H1 (cell line): ENCODE measurements at regions not wholly inside any gene's neighbourhood (a gene's known extent, or its start where the extent isn't known, plus 50 kb on each side); places are given as distances from the start of the nearest gene placed in this dataset.

Experiments
- CTCF ChIA-PET: fragments of 300-600 bp; sonication (Branson Sonifier 250); formaldehyde crosslinking; loops from one replicate; lab custom pipeline; 2021; ENCODE audit not compliant: partially characterized antibody; lab: Charles Lee
- POLR2A ChIA-PET: fragments of 300-600 bp; sonication (Branson Sonifier 250); formaldehyde crosslinking; loops from one replicate; lab custom pipeline; 2021; ENCODE audit warnings: inconsistent platforms; ENCODE audit not compliant: partially characterized antibody; lab: Charles Lee
- DNase-seq, 2 experiments: peaks; one replicate each; pipeline versions ENCODE4 v3.0.0 to v3.0.0-alpha.2; 2010 to 2022; ENCODE audit warnings: low spot score in 2 of 2, low read depth in 1 of 2, mixed read lengths in 1 of 2
- FAIRE-seq: peaks from 2 replicates; lab custom pipeline; 2011; peaks lifted over from hg19 to GRCh38; lab: Jason Lieb, UNC
- H2AFZ ChIP-seq: 2 replicates; pipeline ENCODE4 v1.8.1; 2012; ENCODE audit warnings: low read length, inconsistent platforms
- H2AK5ac ChIP-seq: 2 replicates; pipeline ENCODE4 v1.6.1; 2013; ENCODE audit warnings: low read depth, low read length
- H2BK120ac ChIP-seq: replicated peaks from 2 replicates; pipeline ENCODE3; 2013; ENCODE audit warnings: low read depth, low read length, inconsistent platforms
- H2BK12ac ChIP-seq: 2 replicates; pipeline ENCODE4 v1.6.1; 2013; ENCODE audit warnings: low read depth, low read length
- H2BK15ac ChIP-seq: 2 replicates; pipeline ENCODE4 v1.6.1; 2013; ENCODE audit warnings: low read length
- H2BK20ac ChIP-seq: 2 replicates; pipeline ENCODE4 v1.6.1; 2013; ENCODE audit warnings: low read length
- H2BK5ac ChIP-seq: 2 replicates; pipeline ENCODE4 v1.6.1; 2013; ENCODE audit warnings: low read depth, low read length
- H3K14ac ChIP-seq: 2 replicates; pipeline ENCODE4 v1.6.1; 2013; ENCODE audit warnings: inconsistent platforms; ENCODE audit not compliant: insufficient read length
- H3K18ac ChIP-seq: 2 replicates; pipeline ENCODE4 v1.6.1; 2013; ENCODE audit warnings: low read length; ENCODE audit errors: extremely low read depth
- H3K23ac ChIP-seq: 2 replicates; pipeline ENCODE4 v1.6.1; 2013; ENCODE audit warnings: inconsistent platforms; ENCODE audit not compliant: insufficient read length
- H3K23me2 ChIP-seq: 2 replicates; pipeline ENCODE4 v1.6.1; 2013; ENCODE audit warnings: low read depth, low read length
- H3K27ac ChIP-seq: 2 replicates; pipeline ENCODE4 v1.6.1; 2011; ENCODE audit warnings: low read depth, low read length, inconsistent platforms
- H3K27me3 ChIP-seq, 4 experiments: replicated peaks in 1 of 4; 1 replicate in 1 of 4; 2 replicates in 3 of 4; pipeline versions ENCODE4 v1.6.1 to v1.8.1; 2011 to 2013; ENCODE audit warnings: low read length in 3 of 4, mild to moderate bottlenecking in 3 of 4, inconsistent platforms in 2 of 4, mixed read lengths in 2 of 4, moderate library complexity in 1 of 4; ENCODE audit not compliant: control insufficient read depth in 3 of 4, insufficient read depth in 3 of 4; ENCODE audit errors: extremely low read depth in 1 of 4
- H3K36me3 ChIP-seq, 4 experiments: 2 replicates each; pipeline versions ENCODE4 v1.6.1 to v1.8.1; 2011 to 2013; ENCODE audit warnings: mild to moderate bottlenecking in 4 of 4, low read length in 3 of 4, moderate library complexity in 2 of 4, control low read depth in 1 of 4, inconsistent platforms in 1 of 4; ENCODE audit not compliant: insufficient read depth in 4 of 4, control insufficient read depth in 2 of 4
- H3K4ac ChIP-seq: replicated peaks from 2 replicates; pipeline ENCODE3; 2013; ENCODE audit warnings: low read length, low read depth, mixed read lengths, inconsistent platforms; ENCODE audit not compliant: insufficient read length
- H3K4me1 ChIP-seq, 4 experiments: replicated peaks in 1 of 4; 1 replicate in 1 of 4; 2 replicates in 3 of 4; pipeline versions ENCODE4 v1.6.1 to v1.8.1; 2011 to 2013; ENCODE audit warnings: low read length in 3 of 4, inconsistent platforms in 2 of 4, mixed read lengths in 1 of 4; ENCODE audit not compliant: insufficient read depth in 4 of 4, control insufficient read depth in 3 of 4
- H3K4me2 ChIP-seq, 2 experiments: 2 replicates each; pipeline versions ENCODE4 v1.6.1 to v1.8.1; 2011 to 2013; ENCODE audit warnings: low read depth in 2 of 2, low read length in 2 of 2, control low read depth in 1 of 2, inconsistent platforms in 1 of 2, mild to moderate bottlenecking in 1 of 2; ENCODE audit not compliant: insufficient read depth in 1 of 2
- H3K4me3 ChIP-seq, 4 experiments: fragments of 200-600, 300-600 bp in 1 of 4; sonication (generic), shearing (Covaris generic), sonication (Bioruptor Twin) in 1 of 4; 2 replicates each; pipeline versions ENCODE4 v1.5.1 to v1.8.1; 2011 to 2016; ENCODE audit warnings: low read length in 4 of 4, low read depth in 3 of 4, control low read depth in 2 of 4, inconsistent platforms in 2 of 4, mild to moderate bottlenecking in 2 of 4, mixed read lengths in 1 of 4, moderate library complexity in 1 of 4; ENCODE audit not compliant: insufficient read depth in 2 of 4; ENCODE audit errors: extremely low read depth in 1 of 4
- H3K56ac ChIP-seq: replicated peaks from 2 replicates; pipeline ENCODE3; 2013; ENCODE audit warnings: low read depth, mild to moderate bottlenecking, mixed read lengths, low read length, inconsistent platforms; ENCODE audit not compliant: insufficient read length
- H3K79me1 ChIP-seq: 2 replicates; pipeline ENCODE4 v1.6.1; 2013; ENCODE audit warnings: low read depth, low read length, control low read depth
- H3K79me2 ChIP-seq, 2 experiments: 2 replicates each; pipeline versions ENCODE4 v1.6.1 to v1.8.1; 2012 to 2013; ENCODE audit warnings: low read length in 2 of 2, mild to moderate bottlenecking in 2 of 2, inconsistent platforms in 1 of 2; ENCODE audit not compliant: insufficient read depth in 2 of 2, control insufficient read depth in 1 of 2
- H3K9ac ChIP-seq, 4 experiments: replicated peaks in 1 of 4; 1 replicate in 1 of 4; 2 replicates in 3 of 4; pipeline versions ENCODE4 v1.6.1 to v1.8.1; 2011 to 2013; ENCODE audit warnings: low read depth in 3 of 4, low read length in 3 of 4, control low read depth in 2 of 4, mild to moderate bottlenecking in 2 of 4, moderate library complexity in 2 of 4, inconsistent platforms in 1 of 4; ENCODE audit errors: extremely low read depth in 1 of 4
- H3K9me3 ChIP-seq, 2 experiments: 2 replicates each; pipeline versions ENCODE4 v1.6.1 to v1.8.1; 2012 to 2013; ENCODE audit warnings: mild to moderate bottlenecking in 2 of 2, moderate library complexity in 2 of 2, control low read depth in 1 of 2, inconsistent platforms in 1 of 2, low read depth in 1 of 2, low read length in 1 of 2, mixed read lengths in 1 of 2; ENCODE audit not compliant: insufficient read depth in 2 of 2
- H4K20me1 ChIP-seq, 2 experiments: replicated peaks in 1 of 2; 2 replicates each; pipeline versions ENCODE3 to v1.8.1; 2011 to 2013; ENCODE audit warnings: inconsistent platforms in 2 of 2, low read length in 2 of 2, mild to moderate bottlenecking in 1 of 2; ENCODE audit not compliant: insufficient read depth in 2 of 2, control insufficient read depth in 1 of 2
- H4K5ac ChIP-seq: 2 replicates; pipeline ENCODE4 v1.6.1; 2013; ENCODE audit warnings: low read length, low read depth, mixed read lengths, inconsistent platforms; ENCODE audit not compliant: insufficient read length
- H4K8ac ChIP-seq: 2 replicates; pipeline ENCODE4 v1.8.0; 2013; ENCODE audit warnings: mild to moderate bottlenecking, moderate library complexity, low read length, inconsistent platforms; ENCODE audit not compliant: insufficient read depth; ENCODE audit errors: extremely low read depth
- H4K91ac ChIP-seq: replicated peaks from 2 replicates; pipeline ENCODE3; 2013; ENCODE audit warnings: low read length, mixed read lengths, inconsistent platforms; ENCODE audit not compliant: insufficient read length
- EZH2 ChIP-seq: fragments of 200-600 bp; sonication (generic); IDR thresholded peaks from 2 replicates; pipeline ENCODE4 v1.7.1; 2012; ENCODE audit warnings: low read depth, mild to moderate bottlenecking, moderate library complexity, low read length, inconsistent platforms; ENCODE audit not compliant: severe bottlenecking
- RNF2 ChIP-seq: fragments of 200-900, 300-1000 bp; sonication (generic); IDR thresholded peaks from 2 replicates; pipeline ENCODE4 v1.7.1; 2016; ENCODE audit warnings: borderline replicate concordance, low read depth, mild to moderate bottlenecking, antibody characterized with exemption, low read length; ENCODE audit not compliant: poor library complexity, severe bottlenecking; ENCODE audit errors: missing control alignments
- SIRT6 ChIP-seq: IDR thresholded peaks from one replicate; pipeline ENCODE4 v1.7.1; 2012; ENCODE audit warnings: low read length, inconsistent platforms
- YY1 ChIP-seq: IDR thresholded peaks from 2 replicates; pipeline ENCODE4 v1.6.1; 2011; ENCODE audit warnings: low read depth, mild to moderate bottlenecking, low read length
- TF ChIP-seq, protein P1 (sequence below): IDR thresholded peaks from 2 replicates; pipeline ENCODE4 v1.6.1; 2011; ENCODE audit warnings: low read depth, mild to moderate bottlenecking, low read length; ENCODE audit not compliant: insufficient read depth

DNA sequence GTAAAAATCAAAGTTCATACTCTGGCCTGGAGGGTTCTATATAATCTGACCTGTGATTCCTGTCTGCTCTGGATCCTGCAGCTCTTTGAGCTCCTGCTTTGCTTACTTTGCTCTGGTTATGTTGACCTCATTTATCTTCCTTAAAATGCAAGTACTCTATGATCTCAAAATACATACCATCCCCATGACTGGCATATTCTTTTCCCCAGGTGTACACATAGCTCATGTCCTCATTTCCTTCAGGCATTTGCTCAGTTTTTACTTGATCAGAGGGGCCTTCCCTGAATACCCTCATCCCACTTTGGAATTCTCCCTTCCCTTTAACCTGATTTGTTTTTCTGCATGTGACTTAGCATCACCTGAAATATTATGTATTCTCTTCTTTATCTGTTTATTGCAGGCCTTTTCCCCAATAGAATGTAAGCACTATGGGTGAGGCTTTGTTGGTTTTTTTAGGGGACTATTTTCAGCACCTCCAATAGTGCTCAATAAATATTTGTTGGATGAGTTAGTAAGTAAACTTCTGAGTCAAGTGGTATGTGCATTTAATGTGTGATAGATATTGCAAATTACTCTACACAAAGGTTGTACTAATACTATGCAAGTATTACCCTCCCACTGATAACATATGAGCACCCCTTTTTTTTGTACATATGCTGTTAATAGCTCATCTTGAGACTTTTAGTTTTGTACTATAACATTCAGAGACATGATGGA is 211.5 kb downstream of the NMUR2 start:
- no peak overlapping the region for H3K56ac ChIP-seq
- no peak overlapping the region for H3K4me2 ChIP-seq
- no peaks in the 10 kb centered on the region for H3K79me2 ChIP-seq
- H3K23me2 ChIP-seq, result no peaks in the 10 kb centered on the region
- ChIA-PET CTCF (no interaction called here), POLR2A (no interaction called here)
- DNase-seq, result no peak
- H3K18ac ChIP-seq, result no peak overlapping the region
- H3K9me3 ChIP-seq, result no peaks in the 10 kb centered on the region
- H2BK20ac ChIP-seq, result no peak overlapping the region
- H3K4ac ChIP-seq, result no peak overlapping the region
- H3K27me3 ChIP-seq, result no peaks in the 10 kb centered on the region
- no peak overlapping the region for H2AFZ ChIP-seq
- H3K36me3 ChIP-seq, result no peaks in the 10 kb centered on the region
- H2BK5ac ChIP-seq, result no peak overlapping the region
- no peak overlapping the region for H2BK12ac ChIP-seq
- H4K20me1 ChIP-seq, result no peaks in the 10 kb centered on the region
- no peak overlapping the region for H2BK15ac ChIP-seq
- no peak overlapping the region for H3K14ac ChIP-seq
- H3K23ac ChIP-seq, result no peak overlapping the region
- no peak for FAIRE-seq
- no peak overlapping the region for H4K5ac ChIP-seq
- H3K4me1 ChIP-seq, result no peaks in the 10 kb centered on the region
- no peaks in the 10 kb centered on the region for H3K79me1 ChIP-seq
- no peak overlapping the region for H3K9ac ChIP-seq
- no peak overlapping the region for H3K27ac ChIP-seq
- no peak overlapping the region for H2BK120ac ChIP-seq
- no peak overlapping the region for H4K91ac ChIP-seq
- H3K4me3 ChIP-seq, result no peak overlapping the region
- no peak for TF ChIP-seq YY1
- no peak for TF ChIP-seq SIRT6
- no peak for TF ChIP-seq RNF2
- TF ChIP-seq, protein P1, sequence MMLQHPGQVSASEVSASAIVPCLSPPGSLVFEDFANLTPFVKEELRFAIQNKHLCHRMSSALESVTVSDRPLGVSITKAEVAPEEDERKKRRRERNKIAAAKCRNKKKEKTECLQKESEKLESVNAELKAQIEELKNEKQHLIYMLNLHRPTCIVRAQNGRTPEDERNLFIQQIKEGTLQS, result no peak
- TF ChIP-seq EZH2, result no peak
- TF ChIP-seq, all 59 proteins: peak for 0
- no peak overlapping the region for H2AK5ac ChIP-seq
- no peak overlapping the region for H4K8ac ChIP-seq
